ENCODE measurements at regions not wholly inside any gene's neighbourhood (a gene's known extent, or its start where the extent isn't known, plus 50 kb on each side); places are given as distances from the start of the nearest gene placed in this dataset.

- no peak for TF ChIP-seq CTCF (IDR thresholded peaks at IDR 0.05; ENCODE audit: control insufficient read depth, extremely low read depth, insufficient read depth)
- DNase-seq (ENCODE audit: low read depth), result no peak
- H3K4me3 ChIP-seq (ENCODE audit: low read depth, low read length), result no peak overlapping the region
Measured at GRCh38 chr2:128643221-128644065, 324.8 kb upstream of the HS6ST1 start.

GRCh38 chr2:128644156-128644555 is 325.5 kb upstream of the HS6ST1 start:
- no peak overlapping the region for H3K4me3 ChIP-seq (ENCODE audit: low read depth, low read length)
- DNase-seq (ENCODE audit: low read depth), result no peak
- no peak for TF ChIP-seq CTCF (IDR thresholded peaks at IDR 0.05; ENCODE audit: control insufficient read depth, extremely low read depth, insufficient read depth)

- no peak for TF ChIP-seq CTCF (IDR thresholded peaks at IDR 0.05; ENCODE audit: control insufficient read depth, extremely low read depth, insufficient read depth)
- no peak overlapping the region for H3K4me3 ChIP-seq (ENCODE audit: low read depth, low read length)
- no peak for DNase-seq (ENCODE audit: low read depth)
Measured at GRCh38 chr2:128644718-128645256, 326.1 kb upstream of the HS6ST1 start.

GRCh38 chr2:128645631-128646030 is 327.0 kb upstream of the HS6ST1 start:
- DNase-seq (ENCODE audit: low read depth), result no peak
- no peak for TF ChIP-seq CTCF (IDR thresholded peaks at IDR 0.05; ENCODE audit: control insufficient read depth, extremely low read depth, insufficient read depth)
- H3K4me3 ChIP-seq (ENCODE audit: low read depth, low read length), result no peak overlapping the region

- no peak for DNase-seq (ENCODE audit: low read depth)
- no peak overlapping the region for H3K4me3 ChIP-seq (ENCODE audit: low read depth, low read length)
- no peak for TF ChIP-seq CTCF (IDR thresholded peaks at IDR 0.05; ENCODE audit: control insufficient read depth, extremely low read depth, insufficient read depth)
Measured at GRCh38 chr2:128646091-128646490, 327.4 kb upstream of the HS6ST1 start.

- no peak for TF ChIP-seq CTCF (IDR thresholded peaks at IDR 0.05; ENCODE audit: control insufficient read depth, extremely low read depth, insufficient read depth)
- no peak for DNase-seq (ENCODE audit: low read depth)
- no peak overlapping the region for H3K4me3 ChIP-seq (ENCODE audit: low read depth, low read length)
Measured at GRCh38 chr2:128646691-128647090, 328.0 kb upstream of the HS6ST1 start.

Measured in LNCaP clone FGC (cell line).